ENCODE measurements at regions not wholly inside any gene's neighbourhood (a gene's known extent, or its start where the extent isn't known, plus 50 kb on each side); places are given as distances from the start of the nearest gene placed in this dataset.

DNA sequence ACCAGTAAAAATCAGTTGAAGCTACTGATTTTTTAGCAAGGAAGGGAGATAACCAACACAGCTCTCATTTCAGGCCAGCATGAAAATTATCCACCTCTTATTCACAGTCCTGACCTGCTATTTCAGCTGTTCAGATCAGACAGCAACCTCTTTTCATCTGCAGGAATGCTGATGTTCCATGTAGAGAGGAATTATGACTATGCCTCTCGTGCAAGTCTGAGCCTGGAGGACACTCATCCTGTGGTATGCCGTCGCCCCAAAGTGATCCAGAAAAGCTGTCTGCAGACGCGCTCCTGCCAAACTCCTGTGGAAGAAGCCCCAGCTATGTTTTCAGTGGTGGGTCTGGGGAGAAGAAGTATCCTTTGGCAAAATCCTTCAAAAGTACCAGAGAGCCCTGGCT is 563.5 kb upstream of the SLITRK1 start:
- DNase-seq (ENCODE audit: low spot score) = no peak

- no peak for DNase-seq (ENCODE audit: low spot score)
Observed at GRCh38 chr13:84443463-84443862, 561.2 kb upstream of the SLITRK1 start.

DNA sequence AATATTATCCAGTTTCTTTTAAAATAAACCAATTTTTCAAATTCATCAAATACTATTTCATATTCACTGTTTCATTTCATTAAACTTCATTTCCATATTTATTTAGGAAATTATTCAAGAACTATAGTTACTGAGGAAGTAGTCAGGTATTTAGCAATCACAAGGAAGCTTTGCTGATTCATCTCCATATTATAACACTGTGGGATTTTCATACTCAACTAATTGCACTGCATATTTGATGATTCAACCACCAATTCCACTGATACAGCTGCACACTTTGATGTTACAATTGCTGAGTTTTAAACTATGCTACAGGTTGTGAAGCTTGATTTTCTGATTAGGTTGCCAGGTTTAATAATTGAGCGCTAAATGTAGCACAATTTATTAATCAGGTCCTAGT is 556.8 kb upstream of the SLITRK1 start:
- no peak for DNase-seq (ENCODE audit: low spot score)

DNA sequence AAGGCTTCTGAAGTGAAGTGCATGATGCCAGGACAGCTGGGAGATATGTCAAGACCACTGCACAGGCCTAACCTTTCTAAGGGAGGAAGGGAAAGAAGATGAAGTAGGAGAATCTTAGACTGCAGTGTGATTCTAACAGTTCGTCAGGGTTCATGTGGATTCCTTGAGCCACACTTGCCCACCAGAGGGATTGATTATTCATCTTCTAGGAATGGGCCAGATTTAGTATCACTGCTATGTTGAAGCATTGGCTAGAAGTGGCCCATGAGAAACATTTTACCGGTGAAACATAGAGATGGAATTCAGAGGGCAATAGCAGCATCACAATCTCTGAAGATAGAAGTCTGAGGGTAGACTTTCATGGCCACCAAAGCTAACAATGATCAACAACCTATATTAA is 550.8 kb upstream of the SLITRK1 start:
- no peak for DNase-seq (ENCODE audit: low spot score)

GRCh38 chr13:84431646-84432045 is 549.4 kb upstream of the SLITRK1 start:
- no peak for DNase-seq (ENCODE audit: low spot score)

DNA sequence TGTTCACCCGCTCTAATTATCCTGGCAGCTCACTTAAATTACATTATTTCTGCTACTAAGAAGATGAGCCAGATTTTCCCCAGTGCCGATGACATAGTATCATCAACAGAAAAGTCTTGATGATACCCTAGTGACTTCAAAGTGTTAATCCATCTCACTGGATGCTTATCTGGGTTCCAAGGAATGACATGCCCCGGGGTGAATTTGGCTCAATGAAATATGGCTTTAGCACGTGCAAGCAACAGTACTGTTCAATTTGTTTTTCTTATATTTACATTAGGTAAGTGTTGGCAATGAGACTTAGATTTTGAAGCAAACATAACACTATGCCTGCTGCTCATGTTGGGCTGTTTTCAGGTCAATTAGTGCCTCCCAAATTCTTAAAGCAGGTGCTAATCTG is 548.2 kb upstream of the SLITRK1 start:
- DNase-seq (ENCODE audit: low spot score) = no peak

- DNase-seq (ENCODE audit: low spot score) = no peak
Observed at GRCh38 chr13:84430015-84430414, 547.7 kb upstream of the SLITRK1 start.

DNA sequence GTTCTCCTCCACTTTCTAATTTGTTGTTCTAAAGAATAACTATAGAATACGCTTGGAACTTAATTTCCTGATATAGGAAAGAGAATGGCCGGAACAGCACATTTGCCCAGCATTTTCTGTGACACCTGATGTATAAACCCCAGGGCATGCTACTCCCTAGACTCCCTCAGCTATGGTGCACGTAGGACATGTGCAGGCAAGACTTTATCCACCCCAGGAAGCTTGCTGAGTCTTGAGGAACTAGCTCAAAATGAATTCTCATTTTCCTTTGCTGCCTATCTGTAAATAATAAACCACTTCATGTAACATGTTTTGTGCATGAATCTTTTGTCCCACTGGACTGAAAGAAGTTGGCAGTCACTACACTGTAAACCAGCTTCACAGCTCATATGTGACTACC is 535.8 kb upstream of the SLITRK1 start:
- no peak for DNase-seq (ENCODE audit: low spot score)

DNA sequence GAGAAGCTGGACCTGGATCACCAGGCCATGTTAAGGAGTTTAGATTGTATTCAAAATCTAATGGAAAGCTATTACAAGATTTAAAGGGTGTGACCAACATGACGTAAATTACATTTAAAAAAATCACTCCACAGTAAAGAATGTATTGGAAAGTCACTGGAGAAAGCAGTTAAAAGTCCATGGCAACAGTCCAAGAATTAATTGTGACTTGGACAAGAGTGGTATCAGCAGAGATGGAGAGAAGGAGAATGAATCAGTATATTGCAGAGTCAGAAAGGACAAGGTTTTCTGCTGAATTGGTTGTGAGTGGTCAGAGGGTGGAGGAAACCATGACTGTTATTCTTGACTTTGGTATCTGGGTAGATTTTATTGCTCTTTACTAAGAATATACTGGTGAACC is 535.1 kb upstream of the SLITRK1 start:
- no peak for DNase-seq (ENCODE audit: low spot score)

GRCh38 chr13:84413016-84413415 is 530.7 kb upstream of the SLITRK1 start:
- DNase-seq (ENCODE audit: low spot score) = no peak

- DNase-seq (ENCODE audit: low spot score) = no peak
Observed at GRCh38 chr13:84405286-84405685, 523.0 kb upstream of the SLITRK1 start.

GRCh38 chr13:84400706-84401105 is 518.4 kb upstream of the SLITRK1 start:
- DNase-seq (ENCODE audit: low spot score) = peak; percentile 7

- no peak for DNase-seq (ENCODE audit: low spot score)
Observed at GRCh38 chr13:84399320-84400085, 517.2 kb upstream of the SLITRK1 start.

GRCh38 chr13:84393981-84394625 is 511.8 kb upstream of the SLITRK1 start:
- DNase-seq (ENCODE audit: low spot score) = no peak

DNA sequence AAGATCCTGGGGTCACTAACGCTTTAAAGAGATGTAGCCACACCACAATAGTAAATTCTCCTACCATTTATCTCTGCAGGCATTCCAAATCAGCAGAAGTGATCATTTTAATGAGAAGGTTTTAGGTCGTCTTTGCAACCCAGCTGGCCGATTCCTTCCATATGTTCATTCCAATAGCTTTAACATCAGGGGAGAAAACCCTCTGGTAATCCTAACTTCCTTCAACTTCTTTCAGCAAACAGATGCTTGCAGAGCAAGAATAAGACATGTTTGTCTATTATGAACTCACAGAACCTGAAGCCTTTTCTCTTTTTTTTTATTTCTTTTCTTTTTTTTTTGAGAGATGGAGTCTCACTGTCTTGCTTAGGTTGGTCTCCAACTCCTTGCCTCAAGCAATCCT is 498.6 kb upstream of the SLITRK1 start:
- DNase-seq (ENCODE audit: low spot score) = no peak

- no peak for DNase-seq (ENCODE audit: low spot score)
Observed at GRCh38 chr13:84377106-84377505, 494.8 kb upstream of the SLITRK1 start.

- DNase-seq (ENCODE audit: low spot score) = no peak
Observed at GRCh38 chr13:84366506-84366905, 484.2 kb upstream of the SLITRK1 start.

DNA sequence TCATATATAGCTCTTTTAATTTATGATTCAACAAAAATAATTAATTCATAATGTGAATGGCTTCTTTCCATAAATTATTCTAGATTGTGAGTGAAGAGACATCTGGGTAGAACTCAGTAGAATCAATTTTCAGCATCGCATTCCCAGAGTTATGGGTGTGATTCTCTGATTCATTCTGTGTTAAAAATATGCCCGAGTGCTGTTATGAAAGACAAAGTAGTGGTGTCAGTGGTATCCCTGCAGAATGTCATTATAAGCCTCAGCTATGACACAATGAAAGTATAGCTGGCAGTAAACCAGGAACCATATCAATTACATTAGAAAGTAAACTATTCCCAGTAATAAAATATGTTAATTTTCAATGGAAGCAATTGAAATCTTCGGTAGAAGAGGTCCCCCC is 480.5 kb upstream of the SLITRK1 start:
- peak; percentile 6 for DNase-seq (ENCODE audit: low spot score)

DNA sequence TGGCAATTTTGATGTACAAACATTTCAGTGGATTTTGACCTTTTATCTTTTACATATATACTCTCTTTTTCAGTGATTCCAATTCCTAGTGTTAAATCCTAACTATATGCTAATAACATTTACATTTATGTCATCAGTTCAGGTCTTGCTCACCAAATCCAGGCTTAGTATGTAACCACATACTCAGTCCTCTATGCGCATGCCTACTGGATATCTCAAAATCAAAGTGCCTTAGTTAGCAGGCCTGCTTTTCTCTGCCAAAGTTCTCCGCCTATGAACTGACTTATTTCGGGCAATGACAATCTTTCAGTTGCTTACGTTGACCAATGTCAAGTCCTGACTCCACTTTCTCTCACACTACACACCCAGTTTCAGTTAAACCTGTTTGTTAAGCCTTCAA is 478.5 kb upstream of the SLITRK1 start:
- no peak for DNase-seq (ENCODE audit: low spot score)

GRCh38 chr13:84358601-84359000 is 476.3 kb upstream of the SLITRK1 start:
- DNase-seq (ENCODE audit: low spot score) = no peak

- no peak for DNase-seq (ENCODE audit: low spot score)
Observed at GRCh38 chr13:84352946-84353345, 470.7 kb upstream of the SLITRK1 start.

GRCh38 chr13:84339456-84339855 is 457.2 kb upstream of the SLITRK1 start:
- no peak for DNase-seq (ENCODE audit: low spot score)

- DNase-seq (ENCODE audit: low spot score) = peak; percentile 14
Observed at GRCh38 chr13:84332346-84332745, 450.1 kb upstream of the SLITRK1 start.

DNA sequence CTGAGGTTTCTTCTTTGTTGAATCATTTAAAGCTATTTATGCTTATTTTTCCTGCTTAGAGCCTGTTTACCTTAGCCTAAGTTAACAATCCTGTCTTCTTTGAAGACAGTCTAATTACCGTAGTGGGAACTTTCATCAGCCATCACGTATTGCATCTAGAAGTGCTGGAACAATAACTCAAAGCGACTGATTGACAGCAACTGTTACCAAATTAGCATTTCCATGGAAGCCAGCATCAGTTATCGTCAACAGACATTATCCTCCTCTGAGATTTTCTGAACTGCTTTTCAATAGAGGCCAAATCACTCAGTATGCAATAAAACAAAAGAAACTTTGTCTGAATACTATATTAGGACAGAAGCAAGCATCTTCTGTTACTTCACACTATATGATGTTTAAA is 433.3 kb upstream of the SLITRK1 start:
- DNase-seq (ENCODE audit: low spot score) = peak; percentile 2
